ENCODE measurements at regions not wholly inside any gene's neighbourhood (a gene's known extent, or its start where the extent isn't known, plus 50 kb on each side); places are given as distances from the start of the nearest gene placed in this dataset.
"Not testable (repeated sequence)": the region's sequence is repeated elsewhere in the genome, so short reads cannot be mapped to it uniquely, and the experiment has no call there.

- not testable (repeated sequence) for DNase-seq (ENCODE audit: low read depth)
These were observed 115.7 kb upstream of the ZNF469 start for GRCh38 chr16:88266935-88267551.

DNA sequence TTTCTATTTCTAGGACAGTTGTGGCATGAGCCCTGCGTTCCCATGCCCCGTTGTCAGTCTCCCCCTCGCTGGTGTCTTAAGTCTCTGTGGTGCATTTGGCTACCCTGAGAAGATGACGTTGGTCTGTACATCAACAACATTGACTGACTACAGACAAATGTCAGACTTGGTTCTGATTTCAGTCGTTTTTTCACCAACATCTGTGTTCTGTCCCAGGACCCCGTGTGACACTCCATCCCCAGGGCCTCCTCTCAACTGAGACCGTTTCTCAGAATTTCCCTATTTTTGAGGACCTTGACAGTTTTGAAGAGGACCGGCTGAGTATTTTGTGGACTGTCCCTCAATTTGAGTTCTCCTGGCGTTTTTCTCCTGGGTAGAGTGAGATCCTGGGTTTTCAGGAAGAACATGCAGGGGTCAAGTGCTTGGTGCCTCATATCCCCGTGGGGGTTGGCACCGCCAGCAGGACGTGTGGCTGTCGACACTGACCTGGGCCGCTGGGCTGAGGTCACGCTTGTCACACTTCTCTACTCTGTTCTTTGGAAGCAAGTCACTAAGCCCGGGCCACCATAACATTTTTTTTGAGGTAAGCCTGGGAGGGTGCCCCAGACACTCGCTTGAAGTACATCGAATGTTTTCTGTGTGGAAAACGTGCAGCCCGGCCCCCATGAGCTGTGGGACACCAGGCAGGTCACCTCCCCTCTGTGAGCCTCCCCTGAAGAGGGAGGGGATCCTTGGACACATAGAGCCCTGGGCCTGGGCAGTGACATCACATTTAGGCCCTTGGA is 114.4 kb upstream of the ZNF469 start:
- DNase-seq (ENCODE audit: low read depth), result not testable (repeated sequence)

DNA sequence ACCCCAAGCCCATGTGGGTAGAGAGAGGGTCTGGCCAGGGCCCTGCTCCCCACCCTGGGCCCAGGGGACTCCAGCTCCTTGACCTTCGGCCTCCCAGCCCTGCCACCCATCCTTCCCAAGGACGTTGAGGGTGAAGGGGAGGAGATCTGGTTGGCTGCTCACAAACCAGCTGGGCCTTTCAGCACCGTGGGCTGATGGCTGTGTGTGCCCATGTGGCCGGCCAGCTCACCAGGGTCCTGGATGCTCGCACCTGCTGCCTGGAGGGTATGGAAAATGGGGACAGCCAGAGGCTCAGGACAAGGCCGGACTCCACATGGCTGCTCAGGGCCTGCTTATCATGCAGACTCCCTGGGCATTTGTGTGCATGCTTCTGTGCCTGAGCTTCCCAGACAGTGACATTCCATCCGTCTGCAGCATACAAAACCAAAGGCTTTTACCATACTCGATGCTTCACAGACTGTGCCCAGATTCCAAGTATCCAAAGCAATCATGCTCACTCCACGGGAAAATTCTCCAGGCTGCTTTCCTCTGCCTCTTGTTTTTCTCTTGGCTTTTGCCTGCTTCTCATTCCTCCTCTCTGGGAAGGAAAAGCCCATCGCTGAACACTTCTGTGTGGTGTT is 112.5 kb upstream of the ZNF469 start:
- peak; percentile 77 for DNase-seq (ENCODE audit: low read depth)

- not testable (repeated sequence) for DNase-seq (ENCODE audit: low read depth)
These were observed 111.5 kb upstream of the ZNF469 start for GRCh38 chr16:88271296-88271695.

- DNase-seq (ENCODE audit: low read depth), result not testable (repeated sequence)
These were observed 111.0 kb upstream of the ZNF469 start for GRCh38 chr16:88271776-88272175.

GRCh38 chr16:88272437-88272836 is 110.3 kb upstream of the ZNF469 start:
- not testable (repeated sequence) for DNase-seq (ENCODE audit: low read depth)

- peak; percentile 77 for DNase-seq (ENCODE audit: low read depth)
These were observed 108.5 kb upstream of the ZNF469 start for GRCh38 chr16:88274126-88274750.

DNA sequence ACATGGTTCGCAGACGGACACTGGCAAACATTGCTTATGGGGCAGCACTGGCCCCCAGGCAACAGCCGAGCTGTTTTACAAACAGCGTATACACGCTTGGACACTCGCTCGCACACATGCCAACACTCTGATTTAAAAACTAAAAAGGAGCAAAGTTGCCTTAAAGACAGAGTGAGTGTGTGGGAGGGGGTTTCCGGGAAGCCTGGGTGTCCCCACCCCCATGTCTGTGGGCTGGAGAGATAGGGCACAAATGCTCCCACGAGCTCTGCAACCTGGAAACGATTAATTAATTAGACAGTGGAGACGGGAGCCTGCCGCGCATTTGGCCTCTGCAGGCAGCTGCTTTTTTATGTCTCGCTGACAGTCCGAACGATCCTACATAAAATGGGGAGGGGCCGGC is 107.9 kb upstream of the ZNF469 start:
- DNase-seq (ENCODE audit: low read depth), result peak; percentile 49

GRCh38 chr16:88275336-88276122 is 107.2 kb upstream of the ZNF469 start:
- DNase-seq (ENCODE audit: low read depth), result not testable (repeated sequence)

- DNase-seq (ENCODE audit: low read depth), result not testable (repeated sequence)
These were observed 106.6 kb upstream of the ZNF469 start for GRCh38 chr16:88276123-88276588.

DNA sequence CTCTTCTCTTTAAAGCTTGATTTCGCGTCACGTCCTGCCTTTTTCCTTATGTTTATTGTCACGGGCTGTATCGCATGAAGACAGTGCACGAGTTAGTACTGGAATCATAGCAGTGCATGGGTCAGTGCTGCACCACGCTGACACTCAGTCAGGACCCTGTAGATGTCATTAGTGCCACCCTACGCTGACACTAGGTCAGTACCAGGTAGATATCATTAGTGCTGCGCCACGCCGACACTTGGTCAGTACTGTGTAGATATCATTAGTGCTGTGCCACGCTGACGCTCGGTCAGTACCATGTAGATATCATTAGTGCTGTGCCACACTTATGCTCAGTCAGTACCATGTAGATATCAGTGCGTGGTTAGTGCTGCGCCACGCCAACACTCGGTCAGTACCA is 106.2 kb upstream of the ZNF469 start:
- no peak for DNase-seq (ENCODE audit: low read depth)

DNA sequence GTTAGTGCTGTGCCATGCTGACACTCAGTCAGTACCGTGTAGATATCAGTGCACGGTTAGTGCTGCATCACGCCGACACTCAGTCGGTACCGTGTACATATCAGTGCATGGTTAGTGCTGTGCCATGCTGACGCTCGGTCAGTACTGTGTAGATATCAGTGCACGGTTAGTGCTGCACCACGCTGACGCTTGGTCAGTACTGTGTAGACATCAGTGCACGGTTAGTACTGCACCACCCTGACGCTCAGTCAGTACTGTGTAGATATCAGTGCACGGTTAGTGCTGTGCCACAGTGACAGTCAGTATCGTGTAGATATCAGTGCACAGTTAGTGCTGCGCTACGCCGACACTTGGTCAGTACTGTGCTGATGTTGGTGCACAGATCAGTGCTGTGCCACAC is 102.8 kb upstream of the ZNF469 start:
- DNase-seq (ENCODE audit: low read depth), result no peak

- no peak for DNase-seq (ENCODE audit: low read depth)
These were observed 100.7 kb upstream of the ZNF469 start for GRCh38 chr16:88281858-88282563.

DNA sequence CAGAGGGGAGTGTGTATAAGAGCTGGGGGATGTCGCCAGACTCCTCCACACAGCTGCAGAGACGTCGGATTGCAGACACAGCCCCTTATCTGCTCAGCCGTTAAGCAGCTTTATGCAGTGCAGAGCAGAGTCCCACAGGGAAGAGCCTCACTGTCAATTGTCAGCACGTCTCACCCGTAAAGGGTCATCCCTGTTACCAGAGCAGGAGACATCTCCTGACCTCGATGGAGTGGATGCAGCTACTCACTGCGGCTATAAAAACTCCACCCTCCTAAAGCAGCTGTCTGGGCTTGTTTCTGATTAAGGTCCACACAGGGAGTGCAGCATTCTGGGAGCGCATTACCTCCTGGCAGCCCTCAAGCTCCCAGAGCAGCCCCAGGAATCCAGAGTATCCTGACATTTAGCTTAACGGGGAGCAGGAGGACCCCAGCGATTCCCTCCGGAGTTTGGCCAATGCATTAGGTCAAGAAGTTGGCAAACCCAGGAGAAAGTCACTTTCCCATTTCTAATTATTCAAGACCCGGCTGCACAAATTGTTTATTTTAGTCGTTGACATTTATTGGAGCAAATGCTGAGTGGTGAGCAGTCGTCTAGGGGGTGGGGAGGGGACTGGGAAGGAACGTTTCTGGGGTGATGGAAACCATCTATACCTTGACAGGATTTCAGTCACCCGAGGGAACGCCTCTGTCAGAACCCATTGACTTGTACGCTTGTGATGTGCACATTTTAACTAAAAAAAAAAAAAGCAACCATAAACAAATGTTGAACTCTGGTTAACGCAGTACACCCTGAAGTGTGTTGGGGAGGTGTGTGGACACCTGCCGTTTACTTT is 100.0 kb upstream of the ZNF469 start:
- peak; percentile 62 for DNase-seq (ENCODE audit: low read depth)

DNA sequence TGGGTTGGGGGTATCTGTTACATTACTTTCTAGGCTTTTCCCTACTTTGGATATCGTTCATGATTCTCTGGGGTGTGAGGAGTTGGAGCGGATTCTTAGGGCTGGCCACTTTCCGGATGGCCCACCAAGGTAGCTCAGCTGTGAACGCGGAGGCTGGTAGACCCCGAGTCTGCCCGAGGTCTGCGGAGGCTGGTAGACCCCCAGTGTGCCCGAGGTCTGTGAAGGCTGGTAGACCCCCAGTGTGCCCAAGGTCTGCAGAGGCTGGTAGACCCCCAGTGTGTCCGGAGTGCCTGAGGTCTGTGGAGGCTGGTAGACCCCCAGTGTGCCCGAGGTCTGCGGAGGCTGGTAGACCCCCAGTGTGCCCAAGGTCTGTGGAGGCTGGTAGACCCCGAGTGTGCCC is 99.2 kb upstream of the ZNF469 start:
- no peak for DNase-seq (ENCODE audit: low read depth)

DNA sequence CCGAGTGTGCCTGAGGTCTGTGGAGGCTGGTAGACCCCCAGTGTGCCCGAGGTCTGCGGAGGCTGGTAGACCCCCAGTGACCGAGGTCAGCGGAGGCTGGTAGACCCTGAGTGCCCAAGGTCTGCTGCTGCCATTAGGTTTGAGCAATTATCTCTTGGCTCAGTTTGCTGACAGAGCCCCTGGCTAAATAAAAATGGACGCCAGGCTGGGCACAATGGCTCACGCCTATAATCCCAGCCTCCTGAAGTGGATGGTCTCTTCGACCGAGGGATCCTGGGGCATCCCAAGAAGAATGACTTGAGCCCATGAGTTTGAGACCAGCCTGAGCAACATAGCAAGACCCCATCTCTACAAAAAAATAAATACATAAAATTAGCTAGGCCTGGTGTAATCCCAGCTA is 98.7 kb upstream of the ZNF469 start:
- no peak for DNase-seq (ENCODE audit: low read depth)

DNA sequence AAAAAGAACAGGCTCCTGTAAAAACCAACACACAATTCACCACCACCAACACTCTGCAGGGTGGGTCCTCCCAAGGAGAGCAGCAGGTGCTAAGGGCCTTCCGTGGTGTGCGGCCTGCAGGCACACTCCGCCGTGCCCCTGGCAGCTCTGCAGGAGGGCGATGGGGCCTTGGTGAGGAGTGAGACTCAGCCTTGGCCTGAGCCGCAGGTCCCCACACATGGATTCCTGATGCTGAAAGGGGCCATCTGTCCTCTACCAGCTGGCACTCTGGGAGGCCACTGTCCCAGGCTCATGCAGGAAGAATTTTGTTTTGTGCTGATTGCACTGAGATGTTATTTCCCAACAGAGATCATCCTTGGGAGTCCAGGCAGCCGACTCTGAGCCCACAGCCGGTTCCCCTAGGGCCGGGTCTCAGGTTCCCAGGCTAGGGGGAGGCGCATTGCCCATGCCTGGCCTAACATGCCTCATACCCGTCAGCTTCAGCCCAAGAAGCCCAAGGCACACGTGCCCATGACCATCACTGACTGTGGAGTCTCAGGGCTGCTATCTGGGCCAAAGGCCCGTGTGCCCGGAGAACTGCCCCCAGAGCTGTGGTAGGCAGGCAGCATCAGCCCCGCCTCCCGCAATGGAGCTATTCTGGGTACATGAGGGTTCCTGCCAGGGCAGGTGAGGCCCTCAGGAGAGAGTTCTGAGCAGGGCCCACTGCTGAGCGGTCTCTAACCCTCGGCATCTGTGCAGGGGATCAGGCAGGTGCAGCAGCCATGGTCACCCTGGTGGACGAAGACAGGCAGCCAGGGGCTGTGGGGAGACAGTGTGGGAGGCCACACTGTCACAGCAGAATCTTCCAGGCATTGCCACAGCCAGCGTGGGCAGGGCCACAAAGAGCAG is 97.9 kb upstream of the ZNF469 start:
- DNase-seq (ENCODE audit: low read depth), result no peak

GRCh38 chr16:88285514-88285822 is 97.3 kb upstream of the ZNF469 start:
- no peak for DNase-seq (ENCODE audit: low read depth)

GRCh38 chr16:88286301-88286923 is 96.3 kb upstream of the ZNF469 start:
- no peak for DNase-seq (ENCODE audit: low read depth)

Data from EH (cell line).